Sigmoid colon (tissue), 6 donors: ENCODE measurements at regions not wholly inside any gene's neighbourhood (a gene's known extent, or its start where the extent isn't known, plus 50 kb on each side); places are given as distances from the start of the nearest gene placed in this dataset.

Experiments used
- DNase-seq: peaks from one replicate; pipeline ENCODE4 v3.0.0-alpha.2; 2019
- H3K27ac ChIP-seq, 4 donors: fragments of 200-600 bp; sonication (generic); one replicate each; pipeline ENCODE4 v1.5.1; 2016 to 2019; ENCODE audit warnings: mild to moderate bottlenecking in 1 of 4
- H3K27me3 ChIP-seq, 3 donors: fragments of 200-600 bp; sonication (generic); one replicate each; pipeline ENCODE4 v1.5.1; 2019; ENCODE audit warnings: mild to moderate bottlenecking in 1 of 3
- H3K36me3 ChIP-seq, 4 donors: fragments of 200-600 bp; sonication (generic); one replicate each; pipeline ENCODE4 v1.5.1; 2016 to 2019
- H3K4me1 ChIP-seq, 4 donors: fragments of 200-600 bp; sonication (generic); one replicate each; pipeline ENCODE4 v1.5.1; 2017 to 2019
- H3K4me3 ChIP-seq, 4 donors: fragments of 200-600 bp; sonication (generic); one replicate each; pipeline ENCODE4 v1.5.1; 2017 to 2019; ENCODE audit warnings: mild to moderate bottlenecking in 2 of 4, moderate library complexity in 1 of 4
- H3K9me3 ChIP-seq, 4 donors: fragments of 200-600 bp in 3 of 4; sonication (generic) in 3 of 4; one replicate each; pipeline versions ENCODE4 v1.5.1 to v1.6.1; 2013 to 2019
- CTCF ChIP-seq, 4 experiments: fragments of 450-650 bp in 3 of 4; fragments of 200-600 bp in 1 of 4; IDR thresholded peaks; one replicate each; pipeline ENCODE4 v1.5.1; 2016 to 2019; ENCODE audit warnings: antibody characterized with exemption in 4 of 4, mild to moderate bottlenecking in 3 of 4, moderate library complexity in 2 of 4
- EP300 ChIP-seq, 4 donors: sonication (generic); formaldehyde crosslinking; IDR thresholded peaks; one replicate each; pipeline ENCODE4 v1.6.1; 2017; ENCODE audit warnings: antibody characterized with exemption in 4 of 4
- POLR2A ChIP-seq, 2 donors: fragments of 450-650 bp; IDR thresholded peaks; one replicate each; pipeline ENCODE4 v1.6.1; 2016; ENCODE audit warnings: antibody characterized with exemption in 2 of 2, mild to moderate bottlenecking in 2 of 2, moderate library complexity in 2 of 2
- POLR2AphosphoS5 ChIP-seq, 4 donors: sonication (generic); formaldehyde crosslinking; IDR thresholded peaks; one replicate each; pipeline ENCODE4 v1.6.1; 2017; ENCODE audit warnings: antibody characterized with exemption in 4 of 4
- WGBS, 2 donors: extraction: QIAGEN DNeasy Blood & Tissue Kit; methylation state at CpG; one replicate each; pipeline ENCODE4 v1.1.7; 2013; 5-methylcytosine and 5-hydroxymethylcytosine counted together
- intact Hi-C: fragments of 100-400 bp; cut with DNase I; formaldehyde crosslinking; loops from one replicate; pipeline ENCODE4 v1.15.1; 2023
- donor health status: healthy with polysubstance abuse.
- donor health status: healthy.

- no peak overlapping the region for H3K27ac ChIP-seq
- no peak for TF ChIP-seq EP300 (IDR thresholded peaks at IDR 0.05)
- no peak for TF ChIP-seq POLR2AphosphoS5 (IDR thresholded peaks at IDR 0.05)
- no peak for TF ChIP-seq CTCF (IDR thresholded peaks at IDR 0.05)
- no peak for TF ChIP-seq POLR2A (IDR thresholded peaks at IDR 0.05)
- no peaks in the 10 kb centered on the region for H3K27me3 ChIP-seq
- H3K4me3 ChIP-seq = no peak overlapping the region
- intact Hi-C loops = no loop called here
- H3K9me3 ChIP-seq = peaks cover 0 to 9% (median 0%) of the 10 kb centered on the region in 4 donors
- no peaks in the 10 kb centered on the region for H3K4me1 ChIP-seq
- H3K36me3 ChIP-seq = no peaks in the 10 kb centered on the region
- no peak for DNase-seq
Observed at GRCh38 chr4:63493265-63493664, 916.0 kb downstream of the TECRL start.

GRCh38 chr4:63492515-63492914 is 916.7 kb downstream of the TECRL start:
- intact Hi-C loops = no loop called here
- no peak for DNase-seq
- Histone ChIP-seq H3K36me3 (no peaks in the 10 kb centered on the region), H3K4me1 (no peaks in the 10 kb centered on the region), H3K4me3 (no peak overlapping the region), H3K27ac (no peak overlapping the region), H3K27me3 (no peaks in the 10 kb centered on the region), H3K9me3 (peaks cover 0 to 9% (median 0%) of the 10 kb centered on the region in 4 donors)
- no peak for TF ChIP-seq CTCF (IDR thresholded peaks at IDR 0.05)
- no peak for TF ChIP-seq EP300 (IDR thresholded peaks at IDR 0.05)
- no peak for TF ChIP-seq POLR2A (IDR thresholded peaks at IDR 0.05)
- TF ChIP-seq POLR2AphosphoS5 (IDR thresholded peaks at IDR 0.05) = no peak

GRCh38 chr4:63464393-63464792 is 944.9 kb downstream of the TECRL start:
- intact Hi-C loops = no loop called here
- DNase-seq = no peak
- H3K36me3 ChIP-seq = no peaks in the 10 kb centered on the region
- H3K27ac ChIP-seq = no peak overlapping the region
- no peaks in the 10 kb centered on the region for H3K4me1 ChIP-seq
- no peak overlapping the region for H3K4me3 ChIP-seq
- WGBS, 2 donors = 85 to 89% methylated on average over 4 of the region's 4 CpGs
- no peaks in the 10 kb centered on the region for H3K27me3 ChIP-seq
- H3K9me3 ChIP-seq = no peaks in the 10 kb centered on the region
- TF ChIP-seq POLR2A (IDR thresholded peaks at IDR 0.05) = no peak
- TF ChIP-seq POLR2AphosphoS5 (IDR thresholded peaks at IDR 0.05) = no peak

GRCh38 chr4:63460075-63460474 is 949.2 kb downstream of the TECRL start:
- intact Hi-C loops = no loop called here
- TF ChIP-seq CTCF (IDR thresholded peaks at IDR 0.05) (no peak), POLR2AphosphoS5 (IDR thresholded peaks at IDR 0.05) (no peak), POLR2A (IDR thresholded peaks at IDR 0.05) (no peak), EP300 (IDR thresholded peaks at IDR 0.05) (no peak)
- H3K27me3 ChIP-seq = no peaks in the 10 kb centered on the region
- no peak overlapping the region for H3K27ac ChIP-seq
- no peak overlapping the region for H3K4me3 ChIP-seq
- no peaks in the 10 kb centered on the region for H3K9me3 ChIP-seq
- no peak for DNase-seq
- no peaks in the 10 kb centered on the region for H3K36me3 ChIP-seq
- no peaks in the 10 kb centered on the region for H3K4me1 ChIP-seq
- WGBS, 2 donors = 81% methylated on average over 2 of the region's 2 CpGs

GRCh38 chr4:63459329-63459728 is 949.9 kb downstream of the TECRL start:
- Histone ChIP-seq H3K27ac (no peak overlapping the region), H3K4me3 (no peak overlapping the region), H3K27me3 (no peaks in the 10 kb centered on the region), H3K9me3 (no peaks in the 10 kb centered on the region), H3K4me1 (no peaks in the 10 kb centered on the region), H3K36me3 (no peaks in the 10 kb centered on the region)
- TF ChIP-seq POLR2AphosphoS5 (IDR thresholded peaks at IDR 0.05) = no peak
- no peak for TF ChIP-seq EP300 (IDR thresholded peaks at IDR 0.05)
- TF ChIP-seq POLR2A (IDR thresholded peaks at IDR 0.05) = no peak
- no peak for TF ChIP-seq CTCF (IDR thresholded peaks at IDR 0.05)
- DNase-seq = no peak
- WGBS, 2 donors = 42 to 59% methylated on average over 2 of the region's 2 CpGs
- intact Hi-C loops = no loop called here
